DND-41 (cell line): ENCODE measurements at regions not wholly inside any gene's neighbourhood (a gene's known extent, or its start where the extent isn't known, plus 50 kb on each side); places are given as distances from the start of the nearest gene placed in this dataset.

Experiments used
- ATAC-seq: fragments of 200-7000 bp; cut with Tn5 transposase; 3 replicates; pipeline ENCODE4 v1.9.1; 2021; ENCODE audit warnings: low read depth; ENCODE audit not compliant: insufficient read depth
- DNase-seq: peaks from one replicate; pipeline ENCODE4 v3.0.0-alpha.2; 2020
- H2AFZ ChIP-seq: 2 replicates; pipeline ENCODE4 v1.6.0; 2012; ENCODE audit warnings: low read depth, low read length
- H3K27ac ChIP-seq: 2 replicates; pipeline ENCODE4 v1.5.1; 2012; ENCODE audit warnings: low read length, inconsistent platforms
- H3K27me3 ChIP-seq: fragments of 200-600 bp; sonication (generic); 2 replicates; pipeline ENCODE4 v1.6.0; 2012; ENCODE audit warnings: low read length, mild to moderate bottlenecking, inconsistent platforms; ENCODE audit not compliant: insufficient read depth, poor library complexity
- H3K36me3 ChIP-seq: 2 replicates; pipeline ENCODE4 v1.5.1; 2012; ENCODE audit warnings: low read length, inconsistent platforms; ENCODE audit not compliant: insufficient read depth
- H3K4me1 ChIP-seq: 2 replicates; pipeline ENCODE4 v1.5.1; 2012; ENCODE audit warnings: mild to moderate bottlenecking, low read length; ENCODE audit not compliant: insufficient read depth
- H3K4me2 ChIP-seq: 2 replicates; pipeline ENCODE4 v1.6.0; 2012; ENCODE audit warnings: mild to moderate bottlenecking, moderate library complexity, low read length, inconsistent platforms; ENCODE audit not compliant: insufficient read depth
- H3K4me3 ChIP-seq, 2 experiments: fragments of 200-600 bp in 1 of 2; shearing (Covaris generic) in 1 of 2; 2 replicates each; pipeline ENCODE4 v1.5.1; 2012 to 2016; ENCODE audit warnings: inconsistent platforms in 2 of 2, low read length in 2 of 2, mild to moderate bottlenecking in 2 of 2, low read depth in 1 of 2, moderate library complexity in 1 of 2
- H3K79me2 ChIP-seq: 2 replicates; pipeline ENCODE4 v1.6.0; 2012; ENCODE audit warnings: low read length, inconsistent platforms; ENCODE audit not compliant: insufficient read depth
- H3K9ac ChIP-seq: 2 replicates; pipeline ENCODE4 v1.6.0; 2012; ENCODE audit warnings: low read depth, mild to moderate bottlenecking, inconsistent platforms, low read length, moderate library complexity
- H3K9me3 ChIP-seq: 2 replicates; pipeline ENCODE4 v1.5.1; 2012; ENCODE audit warnings: low read length, moderate library complexity, mild to moderate bottlenecking, inconsistent platforms; ENCODE audit not compliant: insufficient read depth, severe bottlenecking
- H4K20me1 ChIP-seq: 2 replicates; pipeline ENCODE4 v1.6.0; 2012; ENCODE audit warnings: low read length; ENCODE audit not compliant: insufficient read depth
- CTCF ChIP-seq: IDR thresholded peaks from 2 replicates; pipeline ENCODE4 v1.5.1; 2012; ENCODE audit warnings: borderline replicate concordance, low read length, moderate library complexity, mild to moderate bottlenecking; ENCODE audit not compliant: poor library complexity, severe bottlenecking; ENCODE audit errors: extremely low read depth
- EZH2 ChIP-seq: IDR thresholded peaks from 3 replicates; pipeline ENCODE4 v1.6.1; 2012; ENCODE audit warnings: borderline replicate concordance, low read depth, mild to moderate bottlenecking, moderate library complexity, low read length, inconsistent platforms; ENCODE audit not compliant: severe bottlenecking

DNA sequence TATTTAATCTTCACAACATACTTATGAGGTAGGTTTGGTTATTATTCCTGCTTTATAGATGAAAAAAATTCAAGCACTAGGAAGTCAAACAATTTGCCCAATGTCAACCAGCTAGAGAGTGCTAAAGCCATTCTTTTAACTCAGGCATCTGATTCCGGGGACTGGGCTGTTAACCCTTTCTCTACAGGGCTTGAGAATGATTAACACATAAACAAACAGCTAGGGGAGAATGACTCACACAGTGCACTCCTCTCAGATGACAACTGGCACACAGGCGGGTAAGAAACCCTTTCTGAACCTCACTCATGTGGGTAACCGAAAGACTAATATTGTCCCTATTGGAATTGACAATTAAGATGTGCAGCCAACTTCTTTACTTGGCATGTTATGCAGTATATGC is 86.3 kb upstream of the FSHR start:
- Histone ChIP-seq H2AFZ (no peak overlapping the region), H4K20me1 (no peaks in the 10 kb centered on the region), H3K9ac (no peak overlapping the region), H3K27me3 (peaks cover 2% of the 10 kb centered on the region), H3K4me3 (no peak overlapping the region), H3K4me1 (no peaks in the 10 kb centered on the region), H3K9me3 (no peaks in the 10 kb centered on the region), H3K27ac (no peak overlapping the region), H3K79me2 (no peaks in the 10 kb centered on the region), H3K36me3 (no peaks in the 10 kb centered on the region), H3K4me2 (no peak overlapping the region)
- TF ChIP-seq EZH2 (no peak), CTCF (no peak)
- DNase-seq (no peak), ATAC-seq (no peak)

DNA sequence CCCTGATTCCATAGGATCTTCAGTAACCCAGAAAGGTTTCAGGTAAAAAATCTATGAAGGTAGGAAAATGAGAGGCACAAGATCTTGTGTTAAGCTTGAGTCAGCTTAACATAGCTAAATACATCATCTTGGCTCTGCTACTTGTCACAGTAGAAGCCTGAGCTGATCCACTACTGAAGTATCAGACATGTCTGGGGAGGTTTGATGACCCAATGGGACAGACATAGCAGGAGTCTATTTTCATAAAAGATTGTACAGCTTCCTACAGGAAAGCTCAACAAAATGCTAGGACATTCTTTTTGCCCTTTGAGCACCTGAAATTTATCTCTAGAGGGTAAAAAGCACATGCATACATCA is 84.3 kb upstream of the FSHR start:
- no peak for ATAC-seq
- no peak overlapping the region for H3K9ac ChIP-seq
- no peaks in the 10 kb centered on the region for H3K9me3 ChIP-seq
- no peak for DNase-seq
- H2AFZ ChIP-seq, result no peak overlapping the region
- H3K27ac ChIP-seq, result no peak overlapping the region
- TF ChIP-seq CTCF (no peak), EZH2 (no peak)
- no peaks in the 10 kb centered on the region for H3K79me2 ChIP-seq
- no peaks in the 10 kb centered on the region for H3K36me3 ChIP-seq
- no peak overlapping the region for H3K4me3 ChIP-seq
- H3K4me1 ChIP-seq, result no peaks in the 10 kb centered on the region
- H4K20me1 ChIP-seq, result no peaks in the 10 kb centered on the region
- peaks cover 2% of the 10 kb centered on the region for H3K27me3 ChIP-seq
- H3K4me2 ChIP-seq, result no peak overlapping the region

DNA sequence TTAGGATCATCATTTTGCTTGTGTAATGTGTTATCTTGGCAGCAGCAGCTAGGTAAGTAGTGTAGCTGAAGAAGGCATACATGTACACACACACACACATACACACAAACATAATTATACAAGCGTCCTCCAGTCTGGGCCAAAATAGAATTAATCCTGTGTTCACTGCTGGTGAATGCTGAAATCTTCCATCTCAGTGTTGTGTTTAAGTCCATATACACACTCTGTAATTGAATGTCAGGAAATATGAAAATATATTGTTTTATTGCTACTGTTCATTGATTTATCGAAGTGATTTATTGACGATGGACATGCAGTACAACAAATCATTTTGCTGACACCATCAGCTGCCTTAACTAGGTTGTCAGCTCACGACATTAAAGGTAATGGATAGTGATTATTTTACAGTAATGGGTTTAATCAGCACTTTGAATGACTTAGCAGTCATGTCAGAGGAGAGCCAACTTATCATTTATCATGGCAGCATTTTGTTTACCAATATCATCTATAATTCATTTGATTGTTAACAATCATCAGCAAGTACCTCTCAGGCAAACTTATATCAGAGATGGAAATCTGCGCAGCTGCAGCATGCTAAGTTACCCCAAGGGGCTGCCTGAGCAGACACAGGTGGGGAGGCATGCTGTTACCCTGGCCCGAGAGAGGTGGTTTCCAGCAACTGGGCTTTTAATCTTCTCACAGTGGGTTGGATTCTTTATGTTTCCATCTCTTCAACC is 83.7 kb upstream of the FSHR start:
- H3K4me3 ChIP-seq, result no peak overlapping the region
- no peak overlapping the region for H2AFZ ChIP-seq
- H3K9ac ChIP-seq, result no peak overlapping the region
- H3K4me2 ChIP-seq, result no peak overlapping the region
- H3K27me3 ChIP-seq, result peaks cover 2% of the 10 kb centered on the region
- H3K4me1 ChIP-seq, result no peaks in the 10 kb centered on the region
- no peak for TF ChIP-seq EZH2
- TF ChIP-seq CTCF, result no peak
- no peak overlapping the region for H3K27ac ChIP-seq
- no peaks in the 10 kb centered on the region for H3K79me2 ChIP-seq
- H3K36me3 ChIP-seq, result no peaks in the 10 kb centered on the region
- H3K9me3 ChIP-seq, result no peaks in the 10 kb centered on the region
- ATAC-seq, result no peak
- no peaks in the 10 kb centered on the region for H4K20me1 ChIP-seq
- DNase-seq, result no peak
